Erythroblast (primary cell): ENCODE measurements at regions not wholly inside any gene's neighbourhood (a gene's known extent, or its start where the extent isn't known, plus 50 kb on each side); places are given as distances from the start of the nearest gene placed in this dataset.

Experiments
- DNase-seq, 2 experiments: peaks; one replicate each; lab custom pipeline; 2025; lab: John Stamatoyannopoulos, UW
- GATA1 ChIP-seq: IDR thresholded peaks from 2 replicates; pipeline ENCODE4 v1.6.1; 2011; ENCODE audit warnings: low read depth, mild to moderate bottlenecking, control low read depth, low read length, moderate library complexity
- POLR2A ChIP-seq: IDR thresholded peaks from 2 replicates; pipeline ENCODE4 v1.6.1; 2011; ENCODE audit warnings: mild to moderate bottlenecking, low read length

DNA sequence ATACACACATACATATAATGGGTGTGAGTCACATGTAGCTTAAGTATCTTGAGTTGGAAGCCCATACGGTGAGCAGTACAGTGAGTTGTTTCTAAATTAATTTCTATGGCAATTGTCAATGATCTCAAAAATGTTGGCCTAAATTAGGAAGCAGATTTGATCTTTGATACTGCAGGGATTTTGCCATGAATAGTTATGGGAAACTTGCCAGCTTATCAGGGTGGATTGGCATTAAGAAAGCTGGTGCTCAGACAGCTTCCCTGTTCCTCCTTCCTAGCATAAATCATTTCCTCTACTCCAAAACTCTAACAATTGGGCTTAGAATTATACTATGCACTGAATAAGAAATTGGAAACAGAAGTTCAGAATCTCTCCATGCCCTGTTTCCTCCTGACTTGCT, 150.9 kb upstream of the FRMD6 start:
- no peak for TF ChIP-seq GATA1
- TF ChIP-seq POLR2A = no peak
- no peak for DNase-seq

DNA sequence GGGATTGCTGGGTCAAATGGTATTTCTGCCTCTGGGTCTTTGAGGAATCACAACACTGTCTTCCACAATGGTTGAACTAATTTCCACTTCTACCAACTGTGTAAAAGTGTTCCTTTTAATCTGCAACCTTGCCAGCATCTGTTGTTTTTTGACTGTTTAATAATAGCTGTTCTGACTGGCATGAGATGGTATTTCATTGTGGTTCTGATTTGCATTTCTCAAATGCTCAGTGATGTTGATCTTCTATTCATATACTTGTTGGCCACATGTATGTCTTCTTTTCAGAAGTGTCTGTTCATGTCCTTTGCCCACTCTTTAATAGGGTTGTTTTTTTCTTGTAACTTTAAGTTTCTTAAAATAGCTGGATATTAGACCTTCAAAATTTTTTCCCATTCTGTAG, 150.0 kb upstream of the FRMD6 start:
- no peak for TF ChIP-seq POLR2A
- no peak for TF ChIP-seq GATA1
- no peak for DNase-seq

DNA sequence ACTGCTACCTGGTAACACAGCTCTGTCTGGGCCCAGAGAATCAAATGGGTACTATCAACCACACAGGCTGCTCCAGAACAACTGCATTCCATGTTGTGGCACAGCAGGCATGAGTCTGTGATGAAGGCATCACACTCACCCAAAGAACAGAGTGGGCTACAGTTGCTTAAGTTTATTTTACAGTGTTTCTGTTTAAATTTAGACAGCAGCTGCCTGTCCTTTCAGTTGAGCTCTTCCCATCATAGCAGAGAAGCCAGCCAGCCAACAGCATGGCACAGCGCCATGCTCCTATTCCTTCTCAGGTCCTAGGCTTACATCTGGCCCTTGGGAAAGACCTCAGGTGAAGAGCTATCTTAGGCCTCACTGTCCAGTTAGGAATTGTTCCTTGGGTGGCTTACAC, 147.0 kb upstream of the FRMD6 start:
- TF ChIP-seq GATA1 = no peak
- TF ChIP-seq POLR2A = no peak
- DNase-seq = no peak

DNA sequence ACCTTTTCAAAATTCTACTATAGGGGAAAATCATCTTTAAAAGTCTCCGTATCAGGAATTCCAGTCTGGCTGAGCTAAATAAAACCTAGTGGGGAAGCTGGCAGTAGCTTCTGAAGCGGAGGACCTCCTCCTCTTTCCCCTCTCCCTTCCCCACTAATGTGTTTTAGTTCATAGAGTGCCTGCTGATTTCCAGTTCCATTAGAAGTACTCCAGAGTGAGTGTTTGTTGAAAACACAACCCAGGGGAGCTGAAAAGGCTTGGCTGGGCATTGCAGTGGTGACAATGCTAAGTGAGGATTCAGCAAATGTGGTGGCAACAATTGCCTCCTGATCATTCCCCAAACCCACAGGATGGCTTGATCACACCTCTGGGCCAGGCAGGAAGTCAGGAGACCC, 144.2 kb upstream of the FRMD6 start:
- TF ChIP-seq POLR2A = no peak
- TF ChIP-seq GATA1 = no peak

DNA sequence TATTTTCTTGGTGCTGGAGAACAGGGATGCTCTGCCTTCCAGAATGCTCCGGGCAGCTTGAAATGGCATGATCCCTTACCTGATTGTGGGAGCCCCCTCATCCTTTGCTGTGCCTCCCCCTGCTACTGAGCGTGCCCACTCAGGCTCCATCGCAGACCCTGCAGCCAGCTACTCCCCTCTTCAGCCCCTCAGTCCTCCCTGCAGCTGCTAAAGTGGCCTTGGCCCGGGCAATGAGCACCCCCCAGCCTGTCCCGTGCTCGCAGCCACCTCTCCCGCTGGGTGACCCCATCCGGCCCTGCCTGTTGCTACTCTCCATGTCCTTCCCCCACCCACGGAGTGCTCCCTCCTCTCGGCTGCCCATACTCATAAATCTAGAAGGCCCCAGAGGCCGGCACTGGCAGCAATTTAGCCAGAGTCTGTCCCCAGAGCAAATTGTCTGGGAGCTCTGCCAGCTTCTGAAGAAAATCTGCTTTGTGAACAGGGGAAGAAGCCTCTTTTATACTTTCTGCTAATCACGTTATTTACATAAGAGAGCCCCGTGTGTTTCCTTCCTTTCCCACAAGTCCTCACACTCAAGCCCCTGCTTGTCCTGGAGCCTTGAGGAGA, 143.7 kb upstream of the FRMD6 start:
- TF ChIP-seq POLR2A (no peak), GATA1 (no peak)
- no peak for DNase-seq

More for the DNA sequence above, 144.2 kb upstream of the FRMD6 start:
- no peak for DNase-seq

DNA sequence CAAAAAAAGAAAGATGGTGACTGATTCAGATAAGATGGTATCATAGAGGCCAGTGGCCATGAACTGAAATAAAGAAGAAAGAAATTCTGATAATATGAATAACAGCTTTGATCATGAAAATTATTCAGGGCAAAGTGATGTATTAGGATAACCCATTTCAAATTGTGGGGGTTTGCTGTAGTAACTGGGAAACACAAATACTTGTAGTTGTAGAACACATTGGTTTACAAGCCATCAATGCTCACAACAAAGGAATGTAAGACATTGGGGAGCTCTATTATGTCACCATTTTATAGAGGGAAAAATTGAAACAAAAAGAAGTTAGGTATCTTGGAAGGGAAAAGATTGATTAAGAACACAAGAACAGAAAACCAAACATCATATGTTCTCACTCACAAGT, 140.4 kb upstream of the FRMD6 start:
- no peak for TF ChIP-seq POLR2A
- no peak for TF ChIP-seq GATA1
- DNase-seq = no peak

DNA sequence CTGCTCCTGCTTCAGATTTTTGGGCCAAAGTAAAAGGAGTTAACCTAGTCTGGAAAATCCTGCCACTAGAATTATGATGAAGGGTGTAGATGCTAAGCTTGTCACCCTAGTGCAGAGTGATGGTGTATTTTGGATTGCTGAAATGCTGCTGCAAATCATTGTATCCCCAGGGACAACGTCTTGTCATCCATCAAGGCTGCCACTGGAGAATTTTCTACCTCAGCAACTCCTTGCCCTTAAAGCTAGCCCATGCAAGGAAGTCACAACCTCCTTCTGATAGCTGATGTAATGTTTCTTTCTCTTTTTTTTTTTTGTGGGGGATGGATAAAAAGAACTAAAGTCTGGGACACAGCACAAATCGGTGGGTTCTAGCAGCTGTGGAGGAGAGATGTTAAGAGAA, 139.4 kb upstream of the FRMD6 start:
- no peak for TF ChIP-seq GATA1
- TF ChIP-seq POLR2A = no peak
- DNase-seq = no peak

DNA sequence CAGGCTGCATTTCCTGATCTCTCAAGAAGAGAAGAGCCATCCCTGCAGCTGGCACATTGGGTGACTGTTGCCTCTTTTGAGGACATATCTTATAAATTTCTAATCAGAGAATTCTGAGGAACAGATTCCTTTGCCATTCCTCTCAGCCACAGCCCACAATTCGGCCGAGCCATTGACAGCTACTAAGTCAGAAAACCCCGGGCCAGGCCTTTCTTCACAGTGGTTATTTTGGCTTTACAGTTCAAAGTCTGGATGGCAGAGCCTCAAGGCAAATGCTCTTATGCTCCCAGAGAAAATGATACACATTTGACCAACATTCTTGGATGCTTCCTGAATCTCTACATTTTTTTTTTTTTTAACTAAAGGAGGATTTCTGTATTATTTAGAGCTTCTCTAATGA, 138.4 kb upstream of the FRMD6 start:
- DNase-seq = no peak
- TF ChIP-seq GATA1 = no peak
- no peak for TF ChIP-seq POLR2A

DNA sequence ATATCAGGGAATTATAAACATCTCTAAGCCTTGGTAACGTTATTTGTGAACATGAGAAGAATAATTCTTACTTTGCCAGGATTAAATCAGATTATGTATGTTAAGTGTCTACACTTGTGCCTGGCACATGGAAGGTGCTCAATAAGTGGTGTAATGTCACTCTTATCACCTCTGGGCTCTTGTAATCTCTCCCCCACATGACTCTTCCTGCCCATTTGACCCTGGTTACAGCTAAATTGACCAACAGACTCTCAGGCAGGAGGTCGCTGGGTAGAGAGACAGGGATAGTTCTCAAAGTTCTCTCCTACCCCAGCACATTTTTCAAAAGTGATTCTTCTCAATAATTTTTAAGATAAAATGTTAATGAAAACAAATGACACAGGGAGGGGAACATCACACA, 137.8 kb upstream of the FRMD6 start:
- no peak for TF ChIP-seq GATA1
- TF ChIP-seq POLR2A = no peak
- no peak for DNase-seq

DNA sequence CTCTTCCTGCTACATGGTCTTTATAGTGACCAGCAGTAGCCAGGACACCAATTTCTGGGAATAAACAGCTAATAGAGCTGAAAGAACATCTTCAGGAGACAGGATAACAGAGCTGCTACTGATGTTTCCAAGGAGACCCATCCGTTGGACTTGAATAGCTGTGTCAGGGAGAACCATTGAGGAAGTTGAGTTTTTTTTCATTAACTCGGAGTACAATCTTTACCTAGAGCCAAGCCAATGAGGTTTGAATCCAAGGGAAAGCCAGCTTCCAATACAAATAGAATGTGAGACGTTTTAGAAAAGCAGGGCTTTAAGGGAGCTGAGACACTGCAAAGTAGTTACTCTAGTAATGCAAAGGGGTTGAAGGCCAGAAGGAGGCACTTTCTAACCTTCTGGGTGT, 136.1 kb upstream of the FRMD6 start:
- TF ChIP-seq POLR2A (no peak), GATA1 (no peak)
- DNase-seq = no peak

DNA sequence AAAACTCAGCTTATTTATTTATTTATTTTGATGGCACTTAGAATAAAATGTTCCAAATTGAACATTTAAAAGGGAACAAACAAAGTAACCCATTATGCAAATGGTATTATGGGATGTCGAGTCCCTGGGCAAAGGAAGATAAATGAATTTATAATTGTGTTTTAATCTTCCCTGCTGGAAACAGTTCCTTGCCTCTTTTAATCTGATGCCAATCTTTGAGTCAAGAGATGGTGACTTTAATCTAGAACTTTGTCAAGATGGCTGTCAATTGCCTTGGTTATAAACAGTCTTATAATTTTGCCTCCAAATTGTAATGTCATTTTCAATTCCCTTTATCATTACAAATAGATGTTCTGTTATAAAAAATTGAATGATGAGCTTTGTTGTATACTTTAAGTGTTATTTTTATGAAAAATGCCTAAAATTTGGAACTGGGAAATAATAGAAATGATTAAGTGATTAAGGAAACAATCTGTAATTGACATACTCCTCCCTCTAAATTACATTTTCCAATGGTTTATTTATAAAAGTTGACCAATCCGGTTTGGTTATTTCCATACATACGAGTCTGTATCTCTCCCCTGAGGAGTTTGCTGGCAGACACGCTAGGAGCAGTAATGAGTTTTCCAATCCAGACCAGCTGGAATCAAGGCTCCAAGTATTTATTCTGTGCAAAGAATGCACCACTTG, 134.9 kb upstream of the FRMD6 start:
- no peak for TF ChIP-seq POLR2A
- TF ChIP-seq GATA1 = no peak
- DNase-seq = no peak

DNA sequence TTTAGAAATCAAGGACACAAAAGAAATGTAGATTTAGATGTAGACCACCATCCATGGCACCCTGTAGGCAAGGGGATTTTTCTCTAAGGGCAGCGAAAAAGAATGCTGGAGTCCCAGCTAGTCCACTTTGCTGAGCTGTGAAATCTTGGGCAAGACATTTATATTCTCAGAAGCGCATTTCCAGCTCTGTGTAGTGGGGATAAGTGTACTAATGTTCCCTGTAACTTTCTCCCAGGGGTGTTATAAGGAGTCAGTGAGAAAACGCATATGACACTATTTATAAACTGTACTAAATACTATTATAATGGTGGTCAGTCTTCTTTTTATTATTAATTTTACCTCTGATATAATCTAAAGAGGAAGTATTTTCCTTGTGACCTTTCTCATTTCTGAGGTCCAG, 133.4 kb upstream of the FRMD6 start:
- DNase-seq = no peak
- TF ChIP-seq GATA1 = no peak
- TF ChIP-seq POLR2A = no peak

DNA sequence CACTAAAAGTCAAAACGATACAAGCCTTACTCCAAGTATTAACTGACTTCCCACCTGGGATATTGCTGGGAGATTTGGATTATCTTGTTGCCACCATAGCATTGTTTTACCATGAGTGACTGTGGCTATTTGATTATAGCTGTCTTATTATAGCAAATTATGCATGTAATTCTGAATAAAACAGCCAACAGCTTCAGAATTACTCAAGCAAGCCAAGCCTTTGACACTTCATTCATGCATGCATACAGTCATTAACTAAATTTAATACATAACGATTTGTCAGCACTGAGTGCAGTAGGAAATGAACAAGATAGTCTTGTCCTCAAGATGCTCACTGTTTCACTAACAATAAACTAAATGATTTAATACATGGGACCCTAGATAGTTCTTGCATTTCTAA, 133.0 kb upstream of the FRMD6 start:
- no peak for DNase-seq
- no peak for TF ChIP-seq POLR2A
- TF ChIP-seq GATA1 = no peak

DNA sequence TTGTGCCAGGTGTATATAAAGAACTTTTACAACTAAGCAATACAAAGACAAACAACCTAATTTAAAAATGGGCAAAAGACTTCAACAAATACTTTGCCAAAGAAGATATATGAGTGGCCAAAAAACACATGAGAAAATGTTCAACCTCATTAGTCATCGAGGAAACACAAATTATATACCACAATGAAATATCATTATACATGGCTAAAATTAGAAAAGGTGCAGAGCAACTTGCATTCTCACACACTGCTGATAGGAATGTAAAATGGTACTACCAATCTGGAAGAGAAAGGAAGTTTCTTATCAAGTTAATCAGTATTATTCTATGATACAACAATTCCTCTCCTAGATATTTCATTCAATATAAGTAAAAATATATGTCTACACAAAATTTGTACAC, 131.6 kb upstream of the FRMD6 start:
- no peak for DNase-seq
- TF ChIP-seq GATA1 (no peak), POLR2A (no peak)

DNA sequence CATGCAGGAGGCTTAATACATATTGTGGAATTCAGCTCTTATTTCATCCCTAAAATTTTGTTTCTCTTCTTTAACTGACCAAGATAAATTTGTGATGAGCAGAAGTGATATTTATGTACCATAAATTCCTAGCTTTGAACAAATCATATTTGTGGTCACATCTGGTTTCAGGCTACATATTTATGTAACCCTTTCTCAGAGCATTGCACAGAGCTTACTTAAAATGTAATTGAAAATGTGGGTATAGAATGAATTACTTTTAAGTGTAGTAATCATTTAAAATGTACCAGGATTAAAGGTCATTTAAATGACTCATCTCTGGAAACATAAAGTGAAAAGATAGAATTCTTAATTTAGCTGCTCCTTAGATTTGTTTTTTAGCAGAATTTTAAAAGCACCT, 129.9 kb upstream of the FRMD6 start:
- DNase-seq = no peak
- no peak for TF ChIP-seq GATA1
- TF ChIP-seq POLR2A = no peak
